ENCODE measurements at regions not wholly inside any gene's neighbourhood (a gene's known extent, or its start where the extent isn't known, plus 50 kb on each side); places are given as distances from the start of the nearest gene placed in this dataset.

DNA sequence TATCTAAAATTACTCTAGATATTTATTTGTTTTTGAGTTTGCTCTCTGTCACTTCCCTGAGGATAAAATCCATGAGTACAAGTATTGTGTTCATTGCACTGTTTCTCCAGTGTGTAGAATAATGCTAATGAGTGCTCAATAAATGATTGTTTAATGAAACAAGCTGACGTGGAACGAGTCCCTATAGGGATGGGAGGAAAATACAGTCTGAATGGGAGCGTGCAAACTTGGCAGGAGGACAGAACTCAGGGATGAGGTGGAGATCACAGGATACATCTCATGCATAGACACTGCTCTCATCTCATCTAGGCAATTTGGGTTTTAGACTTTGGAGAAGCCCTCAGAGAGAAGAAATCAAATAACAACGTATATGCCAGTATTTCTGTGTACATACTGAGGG lies 58.4 kb upstream of the ZC3H12C start:
- Histone ChIP-seq H3K27me3 (ENCODE audit: control insufficient read depth, extremely low read depth, insufficient read depth, low read length) (no peaks in the 10 kb centered on the region), H3K9me1 (ENCODE audit: control insufficient read depth, extremely low read depth, insufficient read depth, low read length) (no peaks in the 10 kb centered on the region), H3K79me2 (ENCODE audit: control insufficient read depth, insufficient read depth, low read length) (no peaks in the 10 kb centered on the region), H3K4me2 (ENCODE audit: control insufficient read depth, extremely low read depth, insufficient read depth, low read depth, low read length) (no peak overlapping the region), H4K20me1 (ENCODE audit: control insufficient read depth, extremely low read depth, insufficient read depth, low read length) (no peaks in the 10 kb centered on the region), H3K4me3 (ENCODE audit: control insufficient read depth in 2 of 3, extremely low read depth in 1 of 3, insufficient read depth in 2 of 3, low read depth in 1 of 3, low read length in 3 of 3) (no peak overlapping the region), H3K4me1 (ENCODE audit: control insufficient read depth, extremely low read depth, insufficient read depth, low read length) (no peaks in the 10 kb centered on the region), H3K9ac (ENCODE audit: control insufficient read depth, extremely low read depth, insufficient read depth, low read length) (no peak overlapping the region), H3K36me3 (ENCODE audit: control insufficient read depth in 2 of 2, extremely low read depth in 1 of 2, insufficient read depth in 2 of 2, low read length in 2 of 2) (no peaks in the 10 kb centered on the region), H3K27ac (ENCODE audit: control insufficient read depth, insufficient read depth, low read length) (no peak overlapping the region), H2AFZ (ENCODE audit: control insufficient read depth, low read length) (no peak overlapping the region), H3K9me3 (ENCODE audit: control insufficient read depth, low read depth, low read length) (no peaks in the 10 kb centered on the region)
- TF ChIP-seq EZH2 (IDR thresholded peaks at IDR 0.05; ENCODE audit: low read length): no peak
- TF ChIP-seq, protein P1, sequence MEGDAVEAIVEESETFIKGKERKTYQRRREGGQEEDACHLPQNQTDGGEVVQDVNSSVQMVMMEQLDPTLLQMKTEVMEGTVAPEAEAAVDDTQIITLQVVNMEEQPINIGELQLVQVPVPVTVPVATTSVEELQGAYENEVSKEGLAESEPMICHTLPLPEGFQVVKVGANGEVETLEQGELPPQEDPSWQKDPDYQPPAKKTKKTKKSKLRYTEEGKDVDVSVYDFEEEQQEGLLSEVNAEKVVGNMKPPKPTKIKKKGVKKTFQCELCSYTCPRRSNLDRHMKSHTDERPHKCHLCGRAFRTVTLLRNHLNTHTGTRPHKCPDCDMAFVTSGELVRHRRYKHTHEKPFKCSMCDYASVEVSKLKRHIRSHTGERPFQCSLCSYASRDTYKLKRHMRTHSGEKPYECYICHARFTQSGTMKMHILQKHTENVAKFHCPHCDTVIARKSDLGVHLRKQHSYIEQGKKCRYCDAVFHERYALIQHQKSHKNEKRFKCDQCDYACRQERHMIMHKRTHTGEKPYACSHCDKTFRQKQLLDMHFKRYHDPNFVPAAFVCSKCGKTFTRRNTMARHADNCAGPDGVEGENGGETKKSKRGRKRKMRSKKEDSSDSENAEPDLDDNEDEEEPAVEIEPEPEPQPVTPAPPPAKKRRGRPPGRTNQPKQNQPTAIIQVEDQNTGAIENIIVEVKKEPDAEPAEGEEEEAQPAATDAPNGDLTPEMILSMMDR (optimal IDR thresholded peaks at IDR 0.05 in 1 of 3, IDR thresholded peaks at IDR 0.05 in 1 of 3, conservative IDR thresholded peaks at IDR 0.05 in 1 of 3; ENCODE audit: extremely low read depth in 1 of 3, insufficient read depth in 2 of 3, low read length in 3 of 3): no peak
- dilution Hi-C loops (cut with MboI; ENCODE audit: extremely low pct_ligation_motif_present, low sequenced_read_pairs): no loop called here
- no peak for DNase-seq (ENCODE audit: low read depth, low spot score)
- no peak for FAIRE-seq

DNA sequence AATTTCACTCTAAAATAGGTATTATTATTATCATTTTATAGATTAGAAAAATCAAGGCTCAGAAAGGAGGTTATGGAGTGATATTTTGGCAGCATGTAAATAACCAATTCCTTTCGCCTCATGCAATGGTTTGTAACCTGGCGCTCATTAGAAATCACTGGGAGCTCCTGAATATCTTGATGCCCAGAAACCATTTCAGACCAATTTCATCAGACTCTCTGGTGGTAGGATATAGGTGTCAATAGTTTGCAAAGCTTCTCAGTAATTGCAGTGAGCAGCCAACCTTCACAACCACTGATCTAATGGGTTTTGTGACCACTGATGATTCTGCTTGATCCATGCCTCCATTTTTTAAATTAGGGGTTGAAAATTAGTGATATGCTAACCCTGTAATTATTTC lies 57.8 kb upstream of the ZC3H12C start:
- no peak for TF ChIP-seq EZH2 (IDR thresholded peaks at IDR 0.05; ENCODE audit: low read length)
- TF ChIP-seq, protein P1 (optimal IDR thresholded peaks at IDR 0.05 in 1 of 3, IDR thresholded peaks at IDR 0.05 in 1 of 3, conservative IDR thresholded peaks at IDR 0.05 in 1 of 3; ENCODE audit: extremely low read depth in 1 of 3, insufficient read depth in 2 of 3, low read length in 3 of 3): no peak
- dilution Hi-C loops (cut with MboI; ENCODE audit: extremely low pct_ligation_motif_present, low sequenced_read_pairs): no loop called here

More for the DNA sequence above, 57.8 kb upstream of the ZC3H12C start:
- FAIRE-seq (no peak), DNase-seq (ENCODE audit: low read depth, low spot score) (no peak)
- no peaks in the 10 kb centered on the region for H3K27me3 ChIP-seq (ENCODE audit: control insufficient read depth, extremely low read depth, insufficient read depth, low read length)
- H3K27ac ChIP-seq (ENCODE audit: control insufficient read depth, insufficient read depth, low read length): no peak overlapping the region
- H3K79me2 ChIP-seq (ENCODE audit: control insufficient read depth, insufficient read depth, low read length): no peaks in the 10 kb centered on the region
- no peak overlapping the region for H2AFZ ChIP-seq (ENCODE audit: control insufficient read depth, low read length)
- H4K20me1 ChIP-seq (ENCODE audit: control insufficient read depth, extremely low read depth, insufficient read depth, low read length): no peaks in the 10 kb centered on the region
- no peaks in the 10 kb centered on the region for H3K4me1 ChIP-seq (ENCODE audit: control insufficient read depth, extremely low read depth, insufficient read depth, low read length)
- H3K9me3 ChIP-seq (ENCODE audit: control insufficient read depth, low read depth, low read length): no peaks in the 10 kb centered on the region
- no peak overlapping the region for H3K4me3 ChIP-seq (ENCODE audit: control insufficient read depth in 2 of 3, extremely low read depth in 1 of 3, insufficient read depth in 2 of 3, low read depth in 1 of 3, low read length in 3 of 3)
- H3K36me3 ChIP-seq (ENCODE audit: control insufficient read depth in 2 of 2, extremely low read depth in 1 of 2, insufficient read depth in 2 of 2, low read length in 2 of 2): no peaks in the 10 kb centered on the region
- no peak overlapping the region for H3K4me2 ChIP-seq (ENCODE audit: control insufficient read depth, extremely low read depth, insufficient read depth, low read depth, low read length)
- no peaks in the 10 kb centered on the region for H3K9me1 ChIP-seq (ENCODE audit: control insufficient read depth, extremely low read depth, insufficient read depth, low read length)
- H3K9ac ChIP-seq (ENCODE audit: control insufficient read depth, extremely low read depth, insufficient read depth, low read length): no peak overlapping the region
